T-helper 1 cell treated with Interleukin-12 subunit alpha and Interleukin-12 subunit beta and Interleukin-4 antibody, amounts not matched to agents 30 μg/mL and 1 μg/mL, for 36 hours (primary cell): ENCODE measurements at regions not wholly inside any gene's neighbourhood (a gene's known extent, or its start where the extent isn't known, plus 50 kb on each side); places are given as distances from the start of the nearest gene placed in this dataset.
"Not testable (repeated sequence)": the region's sequence is repeated elsewhere in the genome, so short reads cannot be mapped to it uniquely, and the experiment has no call there.

Experiments
- H3K27ac Mint-ChIP-seq: one replicate; pipeline ENCODE4 v1.8.0; 2021; ENCODE audit warnings: mild to moderate bottlenecking, mixed read lengths
- H3K27me3 Mint-ChIP-seq: one replicate; pipeline ENCODE4 v1.8.0; 2021; ENCODE audit warnings: low read depth, mixed read lengths
- H3K36me3 Mint-ChIP-seq: one replicate; pipeline ENCODE4 v1.8.0; 2021; ENCODE audit warnings: low read depth, mixed read lengths
- H3K4me1 Mint-ChIP-seq: one replicate; pipeline ENCODE4 v1.8.0; 2021; ENCODE audit warnings: low read depth, mixed read lengths
- H3K4me3 Mint-ChIP-seq: one replicate; pipeline ENCODE4 v1.8.0; 2021; ENCODE audit warnings: mild to moderate bottlenecking, moderate library complexity, mixed read lengths
- H3K9me3 Mint-ChIP-seq: one replicate; pipeline ENCODE4 v1.8.0; 2021; ENCODE audit warnings: mixed read lengths

- no peaks in the 10 kb centered on the region for H3K36me3 Mint-ChIP-seq
- no peak overlapping the region for H3K4me3 Mint-ChIP-seq
- H3K9me3 Mint-ChIP-seq = no peaks in the 10 kb centered on the region
- H3K27me3 Mint-ChIP-seq = no peaks in the 10 kb centered on the region
- no peak overlapping the region for H3K27ac Mint-ChIP-seq
- H3K4me1 Mint-ChIP-seq = no peaks in the 10 kb centered on the region
Measured at GRCh38 chr22:45088576-45088975, 75.1 kb upstream of the NUP50 start.

GRCh38 chr22:45090497-45090910 is 73.2 kb upstream of the NUP50 start:
- Mint-ChIP-seq H3K36me3 (no peaks in the 10 kb centered on the region), H3K9me3 (no peaks in the 10 kb centered on the region), H3K27me3 (no peaks in the 10 kb centered on the region), H3K4me1 (no peaks in the 10 kb centered on the region), H3K4me3 (no peak overlapping the region), H3K27ac (no peak overlapping the region)

GRCh38 chr22:45091254-45091854 is 72.4 kb upstream of the NUP50 start:
- H3K27ac Mint-ChIP-seq = no peak overlapping the region
- H3K4me3 Mint-ChIP-seq = no peak overlapping the region
- H3K4me1 Mint-ChIP-seq = no peaks in the 10 kb centered on the region
- H3K9me3 Mint-ChIP-seq = no peaks in the 10 kb centered on the region
- peaks cover 2% of the 10 kb centered on the region for H3K27me3 Mint-ChIP-seq
- H3K36me3 Mint-ChIP-seq = no peaks in the 10 kb centered on the region

GRCh38 chr22:45091875-45092274 is 71.8 kb upstream of the NUP50 start:
- not testable (repeated sequence) for H3K4me3 Mint-ChIP-seq, H3K27ac Mint-ChIP-seq, H3K36me3 Mint-ChIP-seq, H3K9me3 Mint-ChIP-seq, H3K4me1 Mint-ChIP-seq, H3K27me3 Mint-ChIP-seq

GRCh38 chr22:45092644-45093043 is 71.1 kb upstream of the NUP50 start:
- Mint-ChIP-seq H3K27ac (no peak overlapping the region), H3K4me1 (no peaks in the 10 kb centered on the region), H3K9me3 (no peaks in the 10 kb centered on the region), H3K27me3 (peaks cover 9% of the 10 kb centered on the region), H3K36me3 (no peaks in the 10 kb centered on the region), H3K4me3 (no peak overlapping the region)

GRCh38 chr22:45093609-45094008 is 70.1 kb upstream of the NUP50 start:
- Mint-ChIP-seq H3K27ac (no peak overlapping the region), H3K4me3 (no peak overlapping the region), H3K36me3 (no peaks in the 10 kb centered on the region), H3K9me3 (no peaks in the 10 kb centered on the region), H3K4me1 (no peaks in the 10 kb centered on the region), H3K27me3 (peaks cover 12% of the 10 kb centered on the region)

- peaks cover 12% of the 10 kb centered on the region for H3K27me3 Mint-ChIP-seq
- H3K36me3 Mint-ChIP-seq = no peaks in the 10 kb centered on the region
- H3K4me1 Mint-ChIP-seq = no peaks in the 10 kb centered on the region
- H3K4me3 Mint-ChIP-seq = no peak overlapping the region
- H3K27ac Mint-ChIP-seq = no peak overlapping the region
- no peaks in the 10 kb centered on the region for H3K9me3 Mint-ChIP-seq
Measured at GRCh38 chr22:45094081-45094720, 69.5 kb upstream of the NUP50 start.

- H3K4me1 Mint-ChIP-seq = no peaks in the 10 kb centered on the region
- H3K27ac Mint-ChIP-seq = no peak overlapping the region
- H3K36me3 Mint-ChIP-seq = no peaks in the 10 kb centered on the region
- no peak overlapping the region for H3K4me3 Mint-ChIP-seq
- peaks cover 12% of the 10 kb centered on the region for H3K27me3 Mint-ChIP-seq
- H3K9me3 Mint-ChIP-seq = no peaks in the 10 kb centered on the region
Measured at GRCh38 chr22:45094825-45095224, 68.9 kb upstream of the NUP50 start.

- peaks cover 12% of the 10 kb centered on the region for H3K27me3 Mint-ChIP-seq
Measured at GRCh38 chr22:45096256-45096907, 67.3 kb upstream of the NUP50 start.

GRCh38 chr22:45097061-45097460 is 66.7 kb upstream of the NUP50 start:
- H3K36me3 Mint-ChIP-seq = no peaks in the 10 kb centered on the region
- no peaks in the 10 kb centered on the region for H3K9me3 Mint-ChIP-seq
- no peaks in the 10 kb centered on the region for H3K4me1 Mint-ChIP-seq
- no peak overlapping the region for H3K27ac Mint-ChIP-seq
- H3K27me3 Mint-ChIP-seq = peaks cover 12% of the 10 kb centered on the region
- no peak overlapping the region for H3K4me3 Mint-ChIP-seq

More at GRCh38 chr22:45096256-45096907, 67.3 kb upstream of the NUP50 start:
- Mint-ChIP-seq H3K36me3 (no peaks in the 10 kb centered on the region), H3K27ac (no peak overlapping the region), H3K9me3 (no peaks in the 10 kb centered on the region), H3K4me1 (no peaks in the 10 kb centered on the region), H3K4me3 (no peak overlapping the region)

GRCh38 chr22:45098056-45098455 is 65.7 kb upstream of the NUP50 start:
- Mint-ChIP-seq H3K27me3 (peaks cover 12% of the 10 kb centered on the region), H3K36me3 (no peaks in the 10 kb centered on the region), H3K4me1 (no peaks in the 10 kb centered on the region), H3K9me3 (no peaks in the 10 kb centered on the region), H3K4me3 (no peak overlapping the region), H3K27ac (no peak overlapping the region)

- Mint-ChIP-seq H3K4me1 (no peaks in the 10 kb centered on the region), H3K27ac (no peak overlapping the region), H3K27me3 (peaks cover 12% of the 10 kb centered on the region), H3K36me3 (no peaks in the 10 kb centered on the region), H3K4me3 (no peak overlapping the region), H3K9me3 (no peaks in the 10 kb centered on the region)
Measured at GRCh38 chr22:45099961-45100360, 63.8 kb upstream of the NUP50 start.

GRCh38 chr22:45101515-45102227 is 62.1 kb upstream of the NUP50 start:
- Mint-ChIP-seq H3K4me1 (no peaks in the 10 kb centered on the region), H3K36me3 (no peaks in the 10 kb centered on the region), H3K27ac (no peak overlapping the region), H3K27me3 (peaks cover 16% of the 10 kb centered on the region), H3K4me3 (no peak overlapping the region), H3K9me3 (no peaks in the 10 kb centered on the region)

- Mint-ChIP-seq H3K4me3 (no peak overlapping the region), H3K9me3 (no peaks in the 10 kb centered on the region), H3K27ac (no peak overlapping the region), H3K27me3 (peaks cover 10% of the 10 kb centered on the region), H3K36me3 (no peaks in the 10 kb centered on the region), H3K4me1 (no peaks in the 10 kb centered on the region)
Measured at GRCh38 chr22:45102896-45103420, 60.8 kb upstream of the NUP50 start.
